Skeletal muscle satellite cell (primary cell): ENCODE measurements at regions not wholly inside any gene's neighbourhood (a gene's known extent, or its start where the extent isn't known, plus 50 kb on each side); places are given as distances from the start of the nearest gene placed in this dataset.
A peak's percentile ranks its signal among the peaks of the same experiment; 100 is the strongest.
"Not testable (repeated sequence)": the region's sequence is repeated elsewhere in the genome, so short reads cannot be mapped to it uniquely, and the experiment has no call there.

Experiments used
- H3K27me3 ChIP-seq: 2 replicates; pipeline ENCODE4 v1.7.0; 2013; ENCODE audit warnings: low read length; ENCODE audit not compliant: control insufficient read depth, insufficient read depth
- H3K36me3 ChIP-seq: 2 replicates; pipeline ENCODE4 v1.7.0; 2013; ENCODE audit warnings: mild to moderate bottlenecking, control low read depth, low read length; ENCODE audit not compliant: insufficient read depth
- H3K4me1 ChIP-seq: 2 replicates; pipeline ENCODE4 v1.7.0; 2013; ENCODE audit warnings: low read length; ENCODE audit not compliant: control insufficient read depth, insufficient read depth
- H3K4me2 ChIP-seq: 2 replicates; pipeline ENCODE4 v1.7.0; 2013; ENCODE audit warnings: mild to moderate bottlenecking, low read length
- H3K4me3 ChIP-seq: 2 replicates; pipeline ENCODE4 v1.7.0; 2013; ENCODE audit warnings: low read length
- H3K9ac ChIP-seq: 2 replicates; pipeline ENCODE4 v1.7.0; 2013; ENCODE audit warnings: mild to moderate bottlenecking, low read depth, low read length, moderate library complexity
- H3K9me3 ChIP-seq: replicated peaks from 2 replicates; pipeline ENCODE4 v1.7.0; 2013; ENCODE audit warnings: mild to moderate bottlenecking, control low read depth, low read length

- H3K4me2 ChIP-seq: peak overlapping the region; percentile 48
- no peaks in the 10 kb centered on the region for H3K36me3 ChIP-seq
- H3K27me3 ChIP-seq: no peaks in the 10 kb centered on the region
- H3K4me1 ChIP-seq: peaks cover 6% of the 10 kb centered on the region
- no peak overlapping the region for H3K9ac ChIP-seq
- no peaks in the 10 kb centered on the region for H3K9me3 ChIP-seq
- H3K4me3 ChIP-seq: no peak overlapping the region
These were observed 54.1 kb upstream of the SHLD1 start for GRCh38 chr20:5696011-5696559.

- Histone ChIP-seq H3K9me3 (no peaks in the 10 kb centered on the region), H3K27me3 (no peaks in the 10 kb centered on the region), H3K4me2 (no peak overlapping the region), H3K4me1 (peaks cover 6% of the 10 kb centered on the region), H3K9ac (no peak overlapping the region), H3K36me3 (no peaks in the 10 kb centered on the region), H3K4me3 (no peak overlapping the region)
These were observed 58.1 kb upstream of the SHLD1 start for GRCh38 chr20:5691918-5692618.

GRCh38 chr20:5689463-5689862 lies 60.7 kb upstream of the SHLD1 start:
- Histone ChIP-seq H3K27me3 (no peaks in the 10 kb centered on the region), H3K4me3 (no peak overlapping the region), H3K9me3 (no peaks in the 10 kb centered on the region), H3K4me2 (no peak overlapping the region), H3K4me1 (no peaks in the 10 kb centered on the region), H3K9ac (no peak overlapping the region), H3K36me3 (no peaks in the 10 kb centered on the region)

- H3K9ac ChIP-seq: no peak overlapping the region
- no peaks in the 10 kb centered on the region for H3K36me3 ChIP-seq
- H3K4me1 ChIP-seq: no peaks in the 10 kb centered on the region
- H3K27me3 ChIP-seq: no peaks in the 10 kb centered on the region
- H3K9me3 ChIP-seq: no peaks in the 10 kb centered on the region
- H3K4me2 ChIP-seq: no peak overlapping the region
- no peak overlapping the region for H3K4me3 ChIP-seq
These were observed 61.7 kb upstream of the SHLD1 start for GRCh38 chr20:5688431-5688972.

- Histone ChIP-seq H3K4me1 (no peaks in the 10 kb centered on the region), H3K4me3 (no peak overlapping the region), H3K36me3 (no peaks in the 10 kb centered on the region), H3K9me3 (no peaks in the 10 kb centered on the region), H3K9ac (no peak overlapping the region), H3K4me2 (no peak overlapping the region), H3K27me3 (no peaks in the 10 kb centered on the region)
These were observed 62.3 kb upstream of the SHLD1 start for GRCh38 chr20:5687884-5688283.

- Histone ChIP-seq H3K4me1 (no peaks in the 10 kb centered on the region), H3K9me3 (no peaks in the 10 kb centered on the region), H3K9ac (no peak overlapping the region), H3K4me3 (no peak overlapping the region), H3K27me3 (no peaks in the 10 kb centered on the region), H3K4me2 (no peak overlapping the region), H3K36me3 (no peaks in the 10 kb centered on the region)
These were observed 63.7 kb upstream of the SHLD1 start for GRCh38 chr20:5686384-5687105.

GRCh38 chr20:5682556-5682955 lies 67.6 kb upstream of the SHLD1 start:
- H3K9me3 ChIP-seq, H3K9ac ChIP-seq: not testable (repeated sequence)

GRCh38 chr20:5680192-5680591 lies 69.4 kb upstream of the GPCPD1 start:
- Histone ChIP-seq H3K36me3 (no peaks in the 10 kb centered on the region), H3K9me3 (no peaks in the 10 kb centered on the region), H3K4me1 (no peaks in the 10 kb centered on the region), H3K9ac (no peak overlapping the region), H3K27me3 (no peaks in the 10 kb centered on the region), H3K4me3 (no peak overlapping the region), H3K4me2 (no peak overlapping the region)

More at GRCh38 chr20:5682556-5682955, 67.6 kb upstream of the SHLD1 start:
- not testable (repeated sequence) for H3K36me3 ChIP-seq, H3K27me3 ChIP-seq, H3K4me1 ChIP-seq, H3K4me3 ChIP-seq, H3K4me2 ChIP-seq

GRCh38 chr20:5678777-5679176 lies 68.0 kb upstream of the GPCPD1 start:
- H3K9me3 ChIP-seq: no peaks in the 10 kb centered on the region
- H3K4me3 ChIP-seq: no peak overlapping the region
- no peak overlapping the region for H3K9ac ChIP-seq
- H3K36me3 ChIP-seq: no peaks in the 10 kb centered on the region
- no peaks in the 10 kb centered on the region for H3K27me3 ChIP-seq
- no peaks in the 10 kb centered on the region for H3K4me1 ChIP-seq
- H3K4me2 ChIP-seq: no peak overlapping the region

- H3K4me2 ChIP-seq, H3K27me3 ChIP-seq, H3K36me3 ChIP-seq, H3K9me3 ChIP-seq, H3K4me1 ChIP-seq, H3K4me3 ChIP-seq, H3K9ac ChIP-seq: not testable (repeated sequence)
These were observed 67.1 kb upstream of the GPCPD1 start for GRCh38 chr20:5677944-5678343.

- H3K4me2 ChIP-seq: no peak overlapping the region
- H3K4me1 ChIP-seq: no peaks in the 10 kb centered on the region
- H3K27me3 ChIP-seq: no peaks in the 10 kb centered on the region
- no peak overlapping the region for H3K4me3 ChIP-seq
- no peaks in the 10 kb centered on the region for H3K9me3 ChIP-seq
- H3K36me3 ChIP-seq: no peaks in the 10 kb centered on the region
- H3K9ac ChIP-seq: no peak overlapping the region
These were observed 66.6 kb upstream of the GPCPD1 start for GRCh38 chr20:5677389-5677788.
